ENCODE measurements at regions not wholly inside any gene's neighbourhood (a gene's known extent, or its start where the extent isn't known, plus 50 kb on each side); places are given as distances from the start of the nearest gene placed in this dataset.

DNA sequence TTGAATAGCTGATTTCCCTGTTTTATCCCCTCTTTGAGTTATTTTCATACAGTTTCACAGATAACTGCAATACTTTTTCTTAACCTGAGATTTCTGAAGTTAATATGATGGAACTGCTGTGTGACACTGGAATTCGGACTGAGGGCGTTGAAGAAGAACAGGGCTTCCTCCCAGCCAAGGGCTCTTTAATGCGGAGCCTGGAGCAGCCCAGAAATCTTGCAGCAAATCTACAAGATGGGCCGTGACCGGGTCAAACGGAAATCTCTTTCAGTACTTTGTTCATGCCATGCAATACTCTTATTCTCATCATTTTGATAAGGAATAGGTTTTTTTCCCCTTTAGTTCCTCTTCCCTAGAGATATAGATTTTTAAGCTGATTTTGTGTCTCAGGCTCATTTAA, 236.8 kb upstream of the IRX4 start:
- Histone ChIP-seq H4K20me1 (ENCODE audit: insufficient read depth, low read length, poor library complexity, severe bottlenecking) (no peaks in the 10 kb centered on the region), H3K9me3 (ENCODE audit: insufficient read depth, low read depth, low read length) (peaks cover 2% of the 10 kb centered on the region; the same call in 1 of the 2 replicates), H3K4me2 (ENCODE audit: low read depth, low read length, poor library complexity, severe bottlenecking) (no peak overlapping the region), H3K79me2 (ENCODE audit: insufficient read depth, low read length) (no peaks in the 10 kb centered on the region), H3K9me2 (replicated peaks; ENCODE audit: low read depth, low read length) (no peaks in the 10 kb centered on the region), H3K4me3 (ENCODE audit: low read length, poor library complexity, severe bottlenecking) (no peak overlapping the region), H3K9ac (ENCODE audit: low read depth, low read length, poor library complexity, severe bottlenecking) (no peak overlapping the region), H2AFZ (ENCODE audit: low read length) (no peak overlapping the region), H3K36me3 (ENCODE audit: insufficient read depth, low read length) (no peaks in the 10 kb centered on the region), H3F3A (ENCODE audit: low read depth) (no peaks in the 10 kb centered on the region), H3K4me1 (ENCODE audit: insufficient read depth, low read length, poor library complexity, severe bottlenecking) (no peaks in the 10 kb centered on the region), H3K27me3 (ENCODE audit: insufficient read depth, low read length, poor library complexity, severe bottlenecking) (no peaks in the 10 kb centered on the region)
- TF ChIP-seq, protein P1, sequence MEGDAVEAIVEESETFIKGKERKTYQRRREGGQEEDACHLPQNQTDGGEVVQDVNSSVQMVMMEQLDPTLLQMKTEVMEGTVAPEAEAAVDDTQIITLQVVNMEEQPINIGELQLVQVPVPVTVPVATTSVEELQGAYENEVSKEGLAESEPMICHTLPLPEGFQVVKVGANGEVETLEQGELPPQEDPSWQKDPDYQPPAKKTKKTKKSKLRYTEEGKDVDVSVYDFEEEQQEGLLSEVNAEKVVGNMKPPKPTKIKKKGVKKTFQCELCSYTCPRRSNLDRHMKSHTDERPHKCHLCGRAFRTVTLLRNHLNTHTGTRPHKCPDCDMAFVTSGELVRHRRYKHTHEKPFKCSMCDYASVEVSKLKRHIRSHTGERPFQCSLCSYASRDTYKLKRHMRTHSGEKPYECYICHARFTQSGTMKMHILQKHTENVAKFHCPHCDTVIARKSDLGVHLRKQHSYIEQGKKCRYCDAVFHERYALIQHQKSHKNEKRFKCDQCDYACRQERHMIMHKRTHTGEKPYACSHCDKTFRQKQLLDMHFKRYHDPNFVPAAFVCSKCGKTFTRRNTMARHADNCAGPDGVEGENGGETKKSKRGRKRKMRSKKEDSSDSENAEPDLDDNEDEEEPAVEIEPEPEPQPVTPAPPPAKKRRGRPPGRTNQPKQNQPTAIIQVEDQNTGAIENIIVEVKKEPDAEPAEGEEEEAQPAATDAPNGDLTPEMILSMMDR (conservative IDR thresholded peaks at IDR 0.05; ENCODE audit: low read length) = no peak
- no peak for TF ChIP-seq EZH2phosphoT487 (IDR thresholded peaks at IDR 0.05; ENCODE audit: borderline replicate concordance)

DNA sequence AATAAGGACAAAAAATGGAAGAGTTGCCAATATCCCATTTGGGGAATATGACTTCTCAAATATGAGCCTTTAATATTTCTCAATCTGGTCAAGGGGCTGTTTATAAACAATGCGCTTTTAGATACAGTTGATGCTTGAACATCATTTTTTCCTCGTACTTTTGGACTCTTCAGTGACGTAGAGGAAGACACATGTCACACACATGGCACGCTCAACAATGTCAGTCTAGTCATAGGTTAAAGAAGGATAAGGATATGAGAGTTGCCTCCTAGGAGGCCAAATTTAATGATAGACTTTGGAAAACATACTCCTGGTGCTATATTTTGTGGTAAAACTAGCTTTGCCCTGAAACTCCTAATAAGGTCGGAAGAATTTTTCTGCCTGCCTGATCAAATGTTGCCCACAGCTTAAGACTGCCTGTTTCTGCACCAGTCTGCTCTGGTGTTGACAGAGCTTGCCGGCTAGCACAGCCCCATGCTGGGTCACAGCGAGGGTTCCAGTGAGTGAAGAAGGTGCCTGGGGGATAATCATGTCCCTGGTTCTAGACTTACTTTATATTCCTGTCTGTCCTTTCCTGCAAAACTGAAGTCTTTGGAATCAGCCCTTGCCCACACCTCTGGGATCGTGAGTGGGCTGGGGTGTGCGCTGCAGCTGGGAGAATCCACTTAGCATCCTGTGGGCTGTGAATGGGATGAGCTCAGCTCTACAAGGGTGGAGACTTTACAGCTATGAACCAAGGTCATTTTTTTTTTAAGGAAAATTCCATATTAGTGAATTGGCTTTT, 230.8 kb upstream of the IRX4 start:
- H3K4me1 ChIP-seq (ENCODE audit: insufficient read depth, low read length, poor library complexity, severe bottlenecking) = no peaks in the 10 kb centered on the region
- H3K36me3 ChIP-seq (ENCODE audit: insufficient read depth, low read length) = no peaks in the 10 kb centered on the region
- no peak overlapping the region for H2AFZ ChIP-seq (ENCODE audit: low read length)
- no peaks in the 10 kb centered on the region for H3K9me3 ChIP-seq (ENCODE audit: insufficient read depth, low read depth, low read length)
- no peak overlapping the region for H3K4me3 ChIP-seq (ENCODE audit: low read length, poor library complexity, severe bottlenecking)
- no peaks in the 10 kb centered on the region for H3K27me3 ChIP-seq (ENCODE audit: insufficient read depth, low read length, poor library complexity, severe bottlenecking)
- H3K9ac ChIP-seq (ENCODE audit: low read depth, low read length, poor library complexity, severe bottlenecking) = no peak overlapping the region
- no peak for TF ChIP-seq EZH2phosphoT487 (IDR thresholded peaks at IDR 0.05; ENCODE audit: borderline replicate concordance)
- TF ChIP-seq, protein P1 (conservative IDR thresholded peaks at IDR 0.05; ENCODE audit: low read length) = no peak
- no peaks in the 10 kb centered on the region for H3K9me2 ChIP-seq (replicated peaks; ENCODE audit: low read depth, low read length)
- no peaks in the 10 kb centered on the region for H4K20me1 ChIP-seq (ENCODE audit: insufficient read depth, low read length, poor library complexity, severe bottlenecking)
- no peaks in the 10 kb centered on the region for H3K79me2 ChIP-seq (ENCODE audit: insufficient read depth, low read length)
- no peaks in the 10 kb centered on the region for H3F3A ChIP-seq (ENCODE audit: low read depth)
- no peak overlapping the region for H3K4me2 ChIP-seq (ENCODE audit: low read depth, low read length, poor library complexity, severe bottlenecking)

DNA sequence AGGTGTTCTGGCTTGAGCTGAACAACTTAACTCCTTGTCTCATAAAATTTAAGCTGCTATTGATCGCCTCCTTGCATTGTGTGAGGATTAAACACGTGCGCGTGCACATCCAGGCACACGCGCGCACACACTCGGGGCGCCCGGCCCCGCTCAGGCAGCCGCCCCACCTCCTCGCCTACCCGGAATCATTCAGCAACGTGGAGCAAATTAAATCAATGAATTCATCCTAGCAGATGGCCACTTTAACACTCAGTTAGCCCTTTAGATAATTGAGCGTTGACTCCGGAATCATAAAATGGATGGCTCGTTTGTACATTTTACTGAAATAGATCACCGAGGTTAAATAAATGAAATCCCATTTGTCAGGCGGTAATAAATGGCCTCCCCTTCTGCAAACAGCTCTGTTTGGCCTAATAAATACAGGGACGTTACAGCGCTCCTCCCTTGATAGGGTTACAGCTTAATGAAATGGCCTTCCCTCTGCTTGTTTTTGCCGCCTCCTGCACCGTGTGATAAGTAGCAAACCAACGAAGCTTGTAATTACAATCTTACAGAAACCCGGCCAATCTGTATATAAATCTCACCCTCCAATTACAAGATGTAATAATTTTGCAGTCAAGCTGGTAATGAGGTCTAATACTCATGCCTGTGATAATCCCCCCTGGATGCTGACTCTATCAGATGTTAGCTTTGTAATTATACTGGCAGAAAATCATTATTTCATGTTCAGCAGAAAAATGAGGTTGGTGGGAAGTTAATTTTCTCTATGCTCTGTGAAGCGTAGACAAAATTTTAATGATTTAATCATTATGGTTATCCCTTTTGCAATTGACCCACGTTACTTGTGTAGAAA, 229.7 kb upstream of the IRX4 start:
- no peaks in the 10 kb centered on the region for H3F3A ChIP-seq (ENCODE audit: low read depth)
- no peak overlapping the region for H3K9ac ChIP-seq (ENCODE audit: low read depth, low read length, poor library complexity, severe bottlenecking)
- no peaks in the 10 kb centered on the region for H4K20me1 ChIP-seq (ENCODE audit: insufficient read depth, low read length, poor library complexity, severe bottlenecking)
- H3K9me2 ChIP-seq (replicated peaks; ENCODE audit: low read depth, low read length) = no peaks in the 10 kb centered on the region
- H3K79me2 ChIP-seq (ENCODE audit: insufficient read depth, low read length) = no peaks in the 10 kb centered on the region
- H3K27me3 ChIP-seq (ENCODE audit: insufficient read depth, low read length, poor library complexity, severe bottlenecking) = no peaks in the 10 kb centered on the region
- H3K4me2 ChIP-seq (ENCODE audit: low read depth, low read length, poor library complexity, severe bottlenecking) = no peak overlapping the region
- no peak overlapping the region for H2AFZ ChIP-seq (ENCODE audit: low read length)
- H3K4me3 ChIP-seq (ENCODE audit: low read length, poor library complexity, severe bottlenecking) = no peak overlapping the region
- H3K36me3 ChIP-seq (ENCODE audit: insufficient read depth, low read length) = no peaks in the 10 kb centered on the region
- TF ChIP-seq, protein P1 (conservative IDR thresholded peaks at IDR 0.05; ENCODE audit: low read length) = no peak
- TF ChIP-seq EZH2phosphoT487 (IDR thresholded peaks at IDR 0.05; ENCODE audit: borderline replicate concordance) = no peak
- no peaks in the 10 kb centered on the region for H3K4me1 ChIP-seq (ENCODE audit: insufficient read depth, low read length, poor library complexity, severe bottlenecking)
- no peaks in the 10 kb centered on the region for H3K9me3 ChIP-seq (ENCODE audit: insufficient read depth, low read depth, low read length)

Measured in Loucy (cell line).